PC-9 (cell line): ENCODE measurements at regions not wholly inside any gene's neighbourhood (a gene's known extent, or its start where the extent isn't known, plus 50 kb on each side); places are given as distances from the start of the nearest gene placed in this dataset.

ENCODE experiments used
- BruUV-seq: library from RNA; stranded (reverse); fragments of 400-500 nt; replicated peaks from 2 replicates; lab custom pipeline; 2021; lab: Mats Ljungman, UMichigan
- CTCF ChIA-PET: fragments of 300-600 bp; sonication (Branson Sonifier 250); formaldehyde crosslinking; loops from one replicate; lab custom pipeline; 2022; ENCODE audit warnings: antibody characterized with exemption; lab: Charles Lee
- POLR2A ChIA-PET: fragments of 300-600 bp; sonication (Branson Sonifier 250); formaldehyde crosslinking; loops from one replicate; lab custom pipeline; 2022; ENCODE audit warnings: antibody characterized with exemption; ENCODE audit not compliant: unreplicated experiment; lab: Charles Lee
- DNase-seq, 2 experiments: peaks; one replicate each; pipeline versions ENCODE4 v3.0.0 to v3.0.0-alpha.2; 2015 to 2022; ENCODE audit warnings: mixed read lengths in 1 of 2
- H2AFZ ChIP-seq: fragments of 200-600 bp; sonication (generic); 2 replicates; pipeline ENCODE4 v1.8.1; 2017; ENCODE audit warnings: antibody characterized with exemption
- H3F3A ChIP-seq: fragments of 200-600 bp; sonication (generic); 2 replicates; pipeline ENCODE4 v1.8.1; 2017; ENCODE audit warnings: antibody characterized with exemption, mild to moderate bottlenecking, low read depth; ENCODE audit not compliant: insufficient read depth
- H3K27ac ChIP-seq: fragments of 200-600 bp; sonication (generic); 2 replicates; pipeline ENCODE4 v1.6.1; 2016; ENCODE audit warnings: mixed run types
- H3K27me3 ChIP-seq: fragments of 200-600 bp; sonication (generic); 2 replicates; pipeline ENCODE4 v1.6.1; 2016; ENCODE audit warnings: low read depth, mixed run types; ENCODE audit not compliant: insufficient read depth
- H3K36me3 ChIP-seq: fragments of 200-600 bp; sonication (generic); 2 replicates; pipeline ENCODE4 v1.6.1; 2016; ENCODE audit warnings: low read depth, mixed run types
- H3K4me1 ChIP-seq: fragments of 200-600 bp; sonication (generic); replicated peaks from 2 replicates; pipeline ENCODE4 v1.6.1; 2016; ENCODE audit warnings: mixed run types; ENCODE audit not compliant: insufficient read depth
- H3K4me2 ChIP-seq: fragments of 200-600 bp; sonication (generic); 2 replicates; pipeline ENCODE4 v1.6.1; 2017; ENCODE audit warnings: mixed run types
- H3K4me3 ChIP-seq: fragments of 200-600 bp; sonication (generic); 2 replicates; pipeline ENCODE4 v1.6.1; 2016; ENCODE audit warnings: mixed run types
- H3K79me2 ChIP-seq: fragments of 200-600 bp; sonication (generic); 2 replicates; pipeline ENCODE4 v1.6.1; 2017; ENCODE audit warnings: low read depth, mixed run types
- H3K9me2 ChIP-seq: fragments of 200-600 bp; sonication (generic); 2 replicates; pipeline ENCODE4 v1.8.1; 2017; ENCODE audit warnings: mild to moderate bottlenecking; ENCODE audit not compliant: insufficient read depth
- H3K9me3 ChIP-seq: fragments of 200-600 bp; sonication (generic); 2 replicates; pipeline ENCODE4 v1.8.1; 2016; ENCODE audit warnings: low read depth; ENCODE audit not compliant: insufficient read depth
- H4K20me1 ChIP-seq: fragments of 200-600 bp; sonication (generic); 2 replicates; pipeline ENCODE4 v1.8.1; 2017; ENCODE audit not compliant: insufficient read depth
- CTCF ChIP-seq: fragments of 200-600 bp; sonication (generic); conservative IDR thresholded peaks from 2 replicates; pipeline ENCODE4 v1.6.1; 2017; ENCODE audit warnings: mixed run types, antibody characterized with exemption, mild to moderate bottlenecking, moderate library complexity
- EZH2 ChIP-seq: fragments of 200-600 bp; sonication (generic); IDR thresholded peaks from 2 replicates; pipeline ENCODE4 v1.8.0; 2017; ENCODE audit warnings: antibody characterized with exemption, low read depth
- intact Hi-C: fragments of 100-400 bp; cut with micrococcal nuclease; formaldehyde crosslinking; loops from one replicate; pipeline ENCODE4 v1.10.0; 2022; ENCODE audit not compliant: unreplicated experiment

GRCh38 chr20:19125508-19125907, 86.9 kb upstream of the SLC24A3 start:
- POLR2A ChIA-PET, result no interaction called here
- CTCF ChIA-PET, result no interaction called here

GRCh38 chr20:19129306-19129705, 83.1 kb upstream of the SLC24A3 start:
- TF ChIP-seq CTCF (no peak), EZH2 (no peak)
- Histone ChIP-seq H3K9me2 (no peaks in the 10 kb centered on the region), H3K4me3 (no peak overlapping the region), H3K79me2 (no peaks in the 10 kb centered on the region), H3K36me3 (no peaks in the 10 kb centered on the region), H3K4me2 (no peak overlapping the region), H2AFZ (no peak overlapping the region), H3K9me3 (no peaks in the 10 kb centered on the region), H3F3A (no peaks in the 10 kb centered on the region), H3K27me3 (0 out of 2 replicates have a peak, but pooled peaks cover 4% of the 10 kb centered on the region), H3K27ac (no peak overlapping the region), H4K20me1 (no peaks in the 10 kb centered on the region), H3K4me1 (no peaks in the 10 kb centered on the region)
- CTCF ChIA-PET, result no interaction called here
- no TSS peak for BruUV-seq
- DNase-seq, result no peak
- POLR2A ChIA-PET, result no interaction called here
- intact Hi-C loops, result no loop called here

More at GRCh38 chr20:19125508-19125907, 86.9 kb upstream of the SLC24A3 start:
- Histone ChIP-seq H2AFZ (no peak overlapping the region), H3K27ac (no peak overlapping the region), H3F3A (no peaks in the 10 kb centered on the region), H3K4me3 (no peak overlapping the region), H3K4me2 (no peak overlapping the region), H3K9me3 (no peaks in the 10 kb centered on the region), H4K20me1 (no peaks in the 10 kb centered on the region), H3K27me3 (0 out of 2 replicates have a peak, but pooled peaks cover 4% of the 10 kb centered on the region), H3K36me3 (no peaks in the 10 kb centered on the region), H3K9me2 (no peaks in the 10 kb centered on the region), H3K4me1 (no peaks in the 10 kb centered on the region), H3K79me2 (no peaks in the 10 kb centered on the region)
- TF ChIP-seq CTCF, result no peak
- no peak for TF ChIP-seq EZH2
- BruUV-seq, result no TSS peak
- intact Hi-C loops, result no loop called here
- no peak for DNase-seq

GRCh38 chr20:19129976-19130612, 82.3 kb upstream of the SLC24A3 start:
- POLR2A ChIA-PET, result no interaction called here
- Histone ChIP-seq H3K79me2 (no peaks in the 10 kb centered on the region), H4K20me1 (no peaks in the 10 kb centered on the region), H3K9me2 (no peaks in the 10 kb centered on the region), H3K36me3 (no peaks in the 10 kb centered on the region), H3K4me2 (no peak overlapping the region), H3K4me3 (no peak overlapping the region), H3K27me3 (0 out of 2 replicates have a peak, but pooled peaks cover 4% of the 10 kb centered on the region), H2AFZ (no peak overlapping the region), H3K27ac (no peak overlapping the region), H3K9me3 (no peaks in the 10 kb centered on the region), H3K4me1 (no peaks in the 10 kb centered on the region), H3F3A (no peaks in the 10 kb centered on the region)
- no peak for DNase-seq
- CTCF ChIA-PET, result no interaction called here
- BruUV-seq, result no TSS peak
- TF ChIP-seq CTCF, result no peak
- TF ChIP-seq EZH2, result no peak
- intact Hi-C loops, result no loop called here
